DOHH2 (cell line): ENCODE measurements at regions not wholly inside any gene's neighbourhood (a gene's known extent, or its start where the extent isn't known, plus 50 kb on each side); places are given as distances from the start of the nearest gene placed in this dataset.

Experiments used
- EZH2phosphoT487 ChIP-seq: fragments of 200-600 bp; sonication (generic); IDR thresholded peaks from 2 replicates; pipeline ENCODE4 v1.6.1; 2017; ENCODE audit warnings: borderline replicate concordance, mild to moderate bottlenecking, antibody characterized with exemption, low read length, moderate library complexity, mixed read lengths
- TF ChIP-seq, protein P1 (sequence below): fragments of 200-600 bp; sonication (generic); IDR thresholded peaks from one replicate; pipeline ENCODE4 v1.5.1; 2014; ENCODE audit warnings: antibody characterized with exemption, mild to moderate bottlenecking, low read depth, low read length; ENCODE audit not compliant: poor library complexity, severe bottlenecking

DNA sequence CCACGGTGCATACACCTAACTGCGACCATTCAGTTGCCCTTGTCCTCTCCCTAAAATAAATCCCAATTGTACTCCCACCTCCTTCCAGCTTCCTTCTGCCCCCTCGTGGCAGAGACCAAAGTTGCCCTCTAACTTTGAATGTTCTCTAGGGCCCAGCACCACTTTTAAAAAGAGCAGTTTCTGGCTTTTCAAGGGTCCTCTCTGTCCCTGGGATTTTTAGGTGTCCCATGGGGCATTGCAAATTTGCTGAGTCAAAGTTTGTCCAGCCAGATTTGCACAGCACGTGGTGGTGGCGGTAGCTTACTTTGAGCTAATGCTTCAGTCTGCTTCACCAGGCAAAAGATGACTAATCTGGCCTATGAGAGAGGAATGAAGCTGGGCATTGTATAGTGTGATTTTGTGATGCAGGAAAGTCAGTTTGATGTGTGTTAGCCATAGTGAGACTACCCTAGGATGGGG is 100.2 kb downstream of the PERP start:
- TF ChIP-seq, protein P1, sequence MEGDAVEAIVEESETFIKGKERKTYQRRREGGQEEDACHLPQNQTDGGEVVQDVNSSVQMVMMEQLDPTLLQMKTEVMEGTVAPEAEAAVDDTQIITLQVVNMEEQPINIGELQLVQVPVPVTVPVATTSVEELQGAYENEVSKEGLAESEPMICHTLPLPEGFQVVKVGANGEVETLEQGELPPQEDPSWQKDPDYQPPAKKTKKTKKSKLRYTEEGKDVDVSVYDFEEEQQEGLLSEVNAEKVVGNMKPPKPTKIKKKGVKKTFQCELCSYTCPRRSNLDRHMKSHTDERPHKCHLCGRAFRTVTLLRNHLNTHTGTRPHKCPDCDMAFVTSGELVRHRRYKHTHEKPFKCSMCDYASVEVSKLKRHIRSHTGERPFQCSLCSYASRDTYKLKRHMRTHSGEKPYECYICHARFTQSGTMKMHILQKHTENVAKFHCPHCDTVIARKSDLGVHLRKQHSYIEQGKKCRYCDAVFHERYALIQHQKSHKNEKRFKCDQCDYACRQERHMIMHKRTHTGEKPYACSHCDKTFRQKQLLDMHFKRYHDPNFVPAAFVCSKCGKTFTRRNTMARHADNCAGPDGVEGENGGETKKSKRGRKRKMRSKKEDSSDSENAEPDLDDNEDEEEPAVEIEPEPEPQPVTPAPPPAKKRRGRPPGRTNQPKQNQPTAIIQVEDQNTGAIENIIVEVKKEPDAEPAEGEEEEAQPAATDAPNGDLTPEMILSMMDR, result peak; percentile 74
- TF ChIP-seq EZH2phosphoT487, result no peak
